ENCODE measurements at regions not wholly inside any gene's neighbourhood (a gene's known extent, or its start where the extent isn't known, plus 50 kb on each side); places are given as distances from the start of the nearest gene placed in this dataset.

DNA sequence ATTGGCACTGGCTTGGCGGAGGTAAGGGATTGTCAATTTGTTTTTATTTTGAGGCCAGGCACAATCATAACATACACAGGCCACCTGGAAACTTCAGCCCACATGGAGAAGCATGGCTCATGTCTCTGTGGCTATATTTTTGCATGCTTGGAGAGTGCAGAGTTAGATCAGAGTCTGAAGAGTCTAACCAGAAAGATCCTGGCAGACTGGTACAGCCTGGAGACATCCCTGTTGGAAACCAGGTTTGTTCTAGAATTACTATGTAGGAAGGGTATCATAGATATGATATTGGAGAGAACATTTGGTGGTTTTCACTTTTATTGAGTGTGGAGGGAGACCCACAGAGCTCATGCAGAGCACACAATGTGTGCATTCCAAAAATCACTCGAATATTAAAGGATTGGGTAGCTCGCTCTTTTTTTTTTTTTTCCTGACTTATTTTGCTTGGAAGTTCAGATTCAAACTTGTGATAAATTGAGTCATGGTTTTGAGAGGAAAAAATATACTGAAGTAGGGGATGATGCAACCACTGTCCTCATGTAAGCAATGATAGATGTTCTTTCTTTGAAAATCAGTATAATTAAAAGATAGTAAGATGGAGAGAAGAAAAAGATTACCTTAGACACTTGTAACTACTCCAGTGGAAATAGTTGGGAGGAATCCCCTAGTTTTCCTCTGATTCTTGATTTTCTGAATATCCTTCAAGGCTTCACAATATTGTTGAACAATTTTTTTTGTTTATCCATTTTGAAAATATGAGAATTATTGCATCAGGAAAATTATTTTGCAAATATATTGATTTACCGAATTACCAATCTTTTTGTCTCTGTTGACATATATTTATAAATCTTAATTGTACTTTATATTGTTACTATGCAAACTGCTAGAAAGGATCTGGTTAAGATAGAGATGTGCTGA is 185.7 kb upstream of the ZEB2 start:
- DNase-seq = no peak

DNA sequence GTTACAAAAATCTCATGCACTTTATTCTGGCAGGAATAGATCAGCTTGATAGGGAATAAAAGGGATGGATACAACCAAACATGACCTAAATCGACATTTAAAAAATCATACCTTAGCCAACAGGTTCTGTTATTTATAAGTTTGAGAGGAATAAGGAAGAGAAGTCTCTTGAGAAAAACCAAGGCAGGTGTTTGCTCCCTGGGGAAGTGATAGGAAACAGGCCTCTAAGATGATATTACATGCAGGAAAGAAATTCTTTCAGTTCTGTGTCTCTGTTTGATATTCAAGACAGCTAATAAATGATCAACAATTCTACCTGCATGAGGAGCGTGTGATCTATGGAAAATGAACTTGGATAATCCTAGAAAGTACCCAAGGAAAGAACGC is 184.8 kb upstream of the ZEB2 start:
- DNase-seq = no peak

DNA sequence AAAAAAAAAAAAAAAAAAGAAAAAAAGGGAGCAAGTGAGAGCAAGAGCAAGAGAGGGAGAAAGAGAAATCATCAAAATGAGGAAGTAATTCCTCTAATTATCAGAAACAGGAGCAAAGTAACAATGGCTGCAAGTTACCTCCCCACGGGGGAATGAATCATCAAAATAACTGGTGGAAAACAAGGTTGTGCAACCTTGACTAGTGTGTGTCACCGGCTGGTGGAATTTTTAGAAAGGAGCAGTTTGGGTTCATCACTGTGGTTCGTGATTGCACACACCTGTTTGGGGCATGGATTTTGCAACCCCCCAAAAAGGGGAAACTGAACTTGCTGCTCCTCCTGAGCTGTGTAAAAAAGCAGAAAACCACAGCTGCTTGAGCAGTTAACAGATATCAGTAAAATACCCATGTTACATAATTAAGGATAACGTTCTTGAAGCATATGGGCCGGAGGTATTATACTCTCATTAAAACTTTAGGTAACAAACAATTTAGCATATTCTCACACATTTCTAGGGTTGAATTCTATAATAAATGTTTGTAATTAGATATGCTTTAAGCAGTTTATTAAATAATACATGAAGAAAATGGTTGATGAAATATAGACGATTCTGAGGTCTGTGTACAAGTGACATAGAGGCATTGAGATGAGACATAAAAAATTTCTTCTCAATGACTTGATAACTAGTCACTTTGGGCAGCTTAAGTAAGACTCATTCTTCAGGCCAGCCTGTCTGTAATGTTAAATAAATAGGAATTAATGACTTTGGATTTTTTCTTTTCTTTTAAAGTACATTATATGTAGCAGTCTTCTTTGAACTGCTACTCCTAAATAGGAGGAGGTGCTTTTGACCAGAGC is 184.2 kb upstream of the ZEB2 start:
- no peak for DNase-seq

DNA sequence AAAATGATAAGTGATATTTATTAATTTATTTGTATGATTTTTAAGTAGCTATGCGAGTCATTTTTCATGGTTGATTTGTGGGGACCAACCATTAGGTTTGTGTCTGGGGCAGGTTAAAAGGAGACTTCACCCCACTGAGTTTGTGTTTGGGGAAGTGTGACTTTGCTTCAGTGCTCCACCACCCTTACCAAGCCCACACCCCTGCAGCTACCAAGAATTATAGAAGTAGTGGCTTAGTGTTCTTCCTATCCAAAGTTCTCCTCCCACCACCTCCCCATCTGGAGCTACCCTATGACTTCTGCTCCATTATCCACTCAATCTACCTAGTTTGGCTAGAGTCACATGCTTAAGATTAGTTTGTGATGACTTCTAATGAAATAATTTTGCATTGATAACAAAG is 182.1 kb upstream of the ZEB2 start:
- no peak for DNase-seq

DNA sequence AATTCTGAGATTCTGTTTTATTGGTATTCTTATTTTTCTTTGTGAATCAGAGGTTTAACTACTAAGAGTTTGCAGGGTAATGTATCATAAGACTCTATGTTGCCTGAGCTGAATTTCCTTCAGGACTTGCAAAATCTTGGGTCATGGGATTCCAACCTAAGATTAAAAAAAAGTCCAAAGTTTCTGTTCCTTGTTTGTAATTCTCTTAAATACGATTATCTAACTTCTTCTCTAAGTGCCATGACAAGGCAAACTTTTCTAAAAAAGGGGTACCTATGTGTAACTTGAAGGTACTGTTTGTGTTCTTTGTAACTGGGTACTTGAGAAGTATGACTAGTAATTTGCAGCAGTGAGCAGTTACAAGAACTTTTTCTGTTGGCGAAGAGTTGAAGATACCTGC is 181.3 kb upstream of the ZEB2 start:
- no peak for DNase-seq

DNA sequence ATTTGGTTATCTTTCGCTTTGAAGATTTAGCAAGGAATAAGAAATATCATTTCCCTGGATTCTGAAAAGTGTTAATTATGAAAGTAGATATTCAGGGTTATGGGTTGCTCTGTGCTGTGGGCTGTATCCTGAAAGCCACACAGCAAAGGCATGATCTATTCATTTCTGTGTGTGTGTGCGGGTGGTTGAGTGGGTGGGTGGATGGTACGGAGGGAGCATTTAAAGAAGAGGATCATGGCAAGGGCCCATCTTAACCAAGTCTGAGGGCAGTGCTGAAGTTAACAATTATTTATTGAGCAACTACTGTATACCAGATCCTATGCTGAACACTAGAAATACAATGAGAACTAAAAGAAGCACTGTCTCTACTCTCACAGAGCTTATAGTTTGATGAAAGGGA is 178.2 kb upstream of the ZEB2 start:
- DNase-seq = no peak

DNA sequence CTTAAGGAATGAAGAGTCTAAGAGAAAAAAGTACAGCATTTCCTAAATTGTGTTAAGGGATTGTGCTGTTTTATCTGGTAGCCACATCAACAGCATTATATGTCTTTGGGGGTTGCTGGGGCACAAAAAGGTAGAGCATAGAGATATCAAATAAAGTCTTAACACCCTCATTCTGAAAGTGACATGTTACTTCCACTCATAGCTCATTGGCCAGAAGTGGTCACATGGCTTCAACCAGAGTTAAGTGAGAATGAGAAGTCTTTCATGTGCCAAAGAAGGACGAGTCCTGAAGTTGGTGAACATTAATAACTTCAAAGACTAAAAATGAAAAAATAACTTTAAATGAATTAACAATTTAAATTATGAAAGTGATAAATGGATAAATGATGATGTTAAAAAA is 175.7 kb upstream of the ZEB2 start:
- no peak for DNase-seq

DNA sequence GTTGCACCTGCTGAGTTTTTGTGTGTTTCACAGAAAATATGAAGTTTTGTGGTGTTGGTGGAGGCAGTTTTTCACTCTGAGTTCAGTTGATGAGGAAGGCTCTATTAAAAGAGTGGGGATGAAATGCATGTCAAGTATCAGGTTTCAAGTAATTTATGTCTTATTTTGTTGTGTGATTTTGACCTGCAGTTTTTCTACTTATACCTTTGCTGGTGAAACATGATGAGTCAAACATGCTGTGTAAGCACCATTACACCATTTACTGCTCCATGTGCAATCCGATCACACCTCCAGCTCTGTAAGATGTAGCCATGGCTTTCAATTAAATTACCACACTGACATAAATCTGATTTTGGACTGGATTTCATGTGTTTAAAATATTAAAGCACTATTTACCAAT is 174.5 kb upstream of the ZEB2 start:
- DNase-seq = no peak

DNA sequence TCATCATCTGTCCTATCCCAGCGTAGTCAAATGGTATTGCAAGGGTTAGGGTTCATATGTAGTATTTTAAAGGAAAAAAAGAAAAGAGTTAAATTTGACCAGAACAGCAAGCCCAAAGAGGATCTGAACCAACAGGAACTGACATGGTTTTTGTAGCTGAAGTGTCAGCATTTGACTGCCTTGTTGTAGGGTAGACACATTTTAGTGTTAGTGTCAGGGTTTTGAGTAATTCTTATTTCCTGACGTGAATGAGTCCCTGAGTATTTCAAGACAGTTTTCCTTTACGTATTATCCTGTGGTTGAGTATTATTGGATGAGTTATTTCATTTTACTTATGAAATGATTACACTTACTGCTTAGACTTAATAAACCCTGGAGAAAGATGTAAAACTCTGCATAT is 173.3 kb upstream of the ZEB2 start:
- DNase-seq = no peak

DNA sequence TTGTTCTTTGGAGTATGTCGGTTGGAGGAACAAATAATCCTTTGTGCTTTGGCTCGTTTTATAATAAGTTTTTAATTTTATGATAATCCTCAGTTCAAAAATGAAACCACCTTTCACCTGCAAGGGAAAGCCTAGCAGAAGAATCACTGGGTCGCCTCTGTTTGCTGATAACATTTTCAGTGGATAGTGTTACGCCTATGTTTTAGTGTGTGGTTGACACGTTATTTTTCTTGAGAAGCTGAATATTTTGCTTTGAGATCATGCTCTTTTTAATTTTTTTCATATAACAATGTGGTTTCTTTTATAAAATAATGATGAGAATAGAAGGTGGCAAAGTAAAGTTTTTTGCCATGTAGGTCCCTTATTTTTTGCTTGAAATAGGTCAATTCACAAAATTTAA is 172.7 kb upstream of the ZEB2 start:
- no peak for DNase-seq

DNA sequence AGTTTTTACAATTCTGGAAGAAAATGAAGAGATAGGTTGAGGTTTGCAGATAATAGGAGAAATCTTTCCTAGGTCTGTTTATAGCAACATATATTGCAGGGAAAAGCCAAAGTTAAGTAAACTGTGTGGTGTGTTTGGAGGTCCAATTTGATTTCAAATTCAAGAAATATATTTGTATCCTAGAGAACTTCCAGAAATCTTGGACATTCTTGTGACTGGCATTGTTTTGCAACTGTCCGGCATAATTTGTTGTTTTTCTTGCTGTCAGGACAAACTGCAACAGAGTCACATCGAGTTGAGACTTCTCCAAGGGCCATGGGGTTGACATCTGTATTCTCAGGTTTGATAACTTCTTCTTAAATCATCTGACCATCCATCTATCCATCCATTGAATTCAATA is 170.9 kb upstream of the ZEB2 start:
- DNase-seq = no peak

DNA sequence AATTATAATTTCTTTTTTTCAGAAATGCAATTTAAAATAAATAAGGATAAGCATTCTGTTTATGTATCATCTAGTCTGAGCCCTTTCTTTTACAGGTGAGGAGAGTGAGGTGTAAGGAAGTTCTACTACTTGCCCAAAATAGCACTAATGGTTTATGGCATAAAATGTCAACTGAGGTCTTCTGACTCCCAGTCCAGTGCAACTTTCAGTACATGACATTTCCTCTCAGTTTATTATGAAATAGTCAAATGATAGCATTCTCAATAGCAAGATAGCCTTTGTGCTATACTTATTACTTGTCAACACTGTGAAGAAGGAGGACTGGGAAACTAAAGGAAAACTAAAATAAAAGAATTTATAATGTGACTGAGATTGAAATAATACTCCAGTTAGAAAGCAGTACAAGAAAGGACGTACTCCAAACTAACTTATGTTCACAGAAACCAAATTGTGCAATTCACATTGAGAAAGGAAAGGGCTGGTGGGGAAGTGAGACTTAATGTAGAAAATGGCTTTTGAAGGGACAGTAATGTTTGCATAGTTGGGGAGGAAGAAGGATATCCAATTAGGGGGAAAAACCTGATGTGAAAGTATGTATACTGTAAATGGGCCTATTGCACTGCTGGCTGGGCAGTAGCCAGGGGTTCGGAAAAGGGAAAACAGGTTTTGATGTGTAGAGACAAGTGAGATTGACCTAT is 166.7 kb upstream of the ZEB2 start:
- no peak for DNase-seq

DNA sequence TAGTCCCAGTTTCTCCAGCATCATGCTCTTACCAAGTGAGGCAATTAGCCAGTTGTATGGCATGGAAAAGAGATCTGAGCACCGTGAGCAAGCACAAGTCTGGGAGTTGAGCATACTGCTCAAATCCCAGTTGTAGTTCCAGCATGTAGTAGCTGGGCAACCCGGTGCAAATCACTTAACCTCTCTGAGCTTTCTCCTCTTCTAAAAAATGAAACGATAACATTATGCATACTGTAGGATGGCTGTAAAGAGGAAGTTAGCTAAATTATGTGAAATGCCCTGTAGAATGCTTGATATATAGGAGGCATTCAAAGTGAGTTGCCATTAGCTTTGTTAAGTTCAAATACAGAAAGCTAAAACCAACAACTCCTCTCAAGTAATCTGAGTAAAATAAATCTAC is 164.0 kb upstream of the ZEB2 start:
- DNase-seq = no peak

DNA sequence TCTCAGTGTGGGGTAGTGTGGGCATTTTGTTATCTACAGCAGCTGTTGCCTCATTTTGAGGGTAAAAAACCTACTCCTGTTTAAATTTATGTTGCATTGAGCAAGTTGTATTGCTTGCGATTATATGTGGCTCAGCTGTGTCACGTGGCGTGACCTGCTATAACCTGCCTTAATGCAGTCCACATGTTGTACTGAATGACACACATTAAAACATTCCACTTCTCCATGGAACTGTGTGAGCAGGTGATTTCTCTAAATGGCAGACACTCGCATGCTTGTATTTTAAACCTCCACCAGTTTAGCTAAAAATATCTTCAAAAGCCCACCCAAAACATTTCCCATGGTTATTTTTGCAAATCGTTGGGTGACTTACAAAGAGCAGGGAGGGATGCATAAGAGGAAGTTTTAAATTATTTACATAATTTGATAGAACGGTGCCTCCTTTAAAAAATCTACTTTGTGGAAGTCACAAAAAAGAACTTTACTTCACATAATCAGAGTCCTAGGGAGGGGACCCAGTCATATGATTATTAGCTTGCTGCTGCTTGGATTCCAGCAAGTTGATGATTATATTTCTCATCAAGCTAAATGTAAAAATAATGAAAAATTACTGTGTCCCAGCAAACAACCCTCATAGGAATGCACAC is 163.3 kb upstream of the ZEB2 start:
- DNase-seq = no peak

DNA sequence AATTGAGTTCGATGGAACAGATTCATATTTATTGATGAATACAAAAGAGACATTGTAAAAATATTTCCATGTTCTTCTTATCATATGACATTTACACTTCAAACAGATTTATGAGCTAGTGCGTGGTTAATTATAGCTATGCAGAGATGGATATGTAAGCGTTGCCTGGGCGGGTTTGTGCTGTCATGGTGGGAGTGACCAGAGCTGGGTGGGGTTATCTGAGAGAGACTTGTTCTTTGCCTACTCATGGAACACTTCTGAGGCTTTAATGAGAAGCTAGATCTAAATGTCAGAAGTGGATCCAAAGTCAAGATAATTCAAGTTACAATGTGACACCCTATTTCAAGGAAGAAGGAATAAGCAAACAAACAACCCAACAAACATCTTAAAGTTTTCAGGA is 162.3 kb upstream of the ZEB2 start:
- DNase-seq = no peak

DNA sequence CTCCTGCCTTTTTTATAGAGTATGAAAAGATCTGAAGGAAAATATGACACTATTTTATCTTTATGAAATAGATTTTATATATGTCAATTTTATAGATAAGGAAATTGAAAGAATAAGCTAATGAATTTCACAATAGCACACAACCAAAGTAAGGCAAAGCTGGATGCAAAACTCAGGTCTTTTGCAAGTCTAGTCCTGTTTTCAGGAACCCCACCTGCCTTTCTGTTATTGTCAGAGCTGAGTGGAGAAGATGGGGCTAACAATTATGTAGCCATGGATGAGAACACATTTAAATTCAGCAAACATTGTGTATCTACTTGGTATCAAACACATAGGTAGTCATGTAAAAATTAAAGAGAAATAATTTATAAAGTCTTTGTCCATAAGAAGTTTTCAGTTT is 161.5 kb upstream of the ZEB2 start:
- DNase-seq = no peak

DNA sequence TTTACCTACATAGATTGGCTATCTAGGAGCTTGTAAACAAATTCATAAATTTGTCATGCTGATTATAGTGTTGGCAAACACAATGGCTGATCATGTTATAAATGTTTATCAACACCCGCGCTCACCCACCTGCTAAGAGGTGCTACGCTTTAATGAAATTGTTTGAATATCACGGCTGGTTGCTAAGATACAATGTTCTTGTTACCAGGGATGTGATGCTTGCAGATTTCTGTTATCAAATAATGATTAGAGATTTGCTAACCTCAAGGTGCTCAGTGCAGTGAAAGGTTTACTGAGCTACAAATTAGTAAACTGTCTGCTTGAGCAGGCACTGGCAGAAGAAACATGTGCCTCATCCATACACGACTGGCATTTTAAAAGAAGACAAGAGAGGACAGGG is 160.0 kb upstream of the ZEB2 start:
- no peak for DNase-seq

DNA sequence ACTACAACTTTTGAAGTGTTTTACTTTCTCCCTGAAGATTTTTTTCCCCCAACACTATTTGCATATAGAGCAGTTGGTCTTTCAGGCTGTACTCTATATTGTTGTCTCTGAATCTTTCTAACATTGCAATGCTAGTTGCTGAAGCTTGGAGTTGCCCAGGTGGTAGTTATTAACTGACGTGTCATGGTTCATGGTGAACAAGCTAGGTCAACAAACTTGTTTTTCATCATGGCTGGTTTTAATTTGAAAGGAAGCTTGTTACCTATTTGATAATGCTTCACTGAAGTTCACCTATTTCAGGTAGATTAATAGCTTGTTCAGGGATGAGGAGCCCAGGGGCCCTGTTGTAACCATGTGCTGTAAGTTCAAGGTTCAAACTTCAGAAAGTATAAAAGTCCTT is 158.8 kb upstream of the ZEB2 start:
- no peak for DNase-seq

DNA sequence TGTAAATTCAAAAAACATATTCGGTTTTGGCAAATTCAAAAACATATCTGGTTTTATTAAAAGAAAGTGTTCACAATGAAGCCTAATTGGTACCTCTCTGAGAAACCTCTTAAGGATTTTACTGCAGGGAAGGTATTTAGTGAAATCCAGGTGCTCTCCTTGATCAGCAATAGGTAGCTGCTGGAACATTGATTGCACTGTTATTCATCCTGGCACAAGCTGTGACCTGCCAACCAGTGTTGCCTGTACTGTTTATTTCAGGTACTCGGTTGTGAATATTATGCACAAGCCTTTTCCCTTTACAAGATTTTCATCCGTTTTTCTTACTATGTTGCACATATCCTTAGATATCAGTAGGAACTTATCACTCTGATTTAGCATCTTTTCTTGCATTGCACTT is 155.8 kb upstream of the ZEB2 start:
- DNase-seq = no peak

DNA sequence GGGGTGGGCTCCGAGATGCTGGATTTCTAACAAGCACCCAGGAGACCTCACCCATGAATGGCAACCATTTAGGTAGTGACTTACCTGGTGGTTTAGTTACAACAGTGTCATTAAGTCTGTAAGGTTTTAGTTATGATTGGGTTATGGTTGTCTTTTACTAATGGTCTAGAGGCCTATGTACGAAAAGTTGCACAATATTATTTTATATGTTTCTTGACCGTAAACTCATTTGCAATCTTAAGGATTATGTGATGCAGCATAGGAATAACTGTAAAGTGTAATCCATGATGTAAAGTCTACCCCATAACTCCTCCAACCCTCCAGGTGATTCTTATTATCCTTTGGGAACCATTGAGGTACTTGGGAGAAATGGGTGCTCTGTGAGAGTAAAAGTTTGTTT is 155.4 kb upstream of the ZEB2 start:
- no peak for DNase-seq

DNA sequence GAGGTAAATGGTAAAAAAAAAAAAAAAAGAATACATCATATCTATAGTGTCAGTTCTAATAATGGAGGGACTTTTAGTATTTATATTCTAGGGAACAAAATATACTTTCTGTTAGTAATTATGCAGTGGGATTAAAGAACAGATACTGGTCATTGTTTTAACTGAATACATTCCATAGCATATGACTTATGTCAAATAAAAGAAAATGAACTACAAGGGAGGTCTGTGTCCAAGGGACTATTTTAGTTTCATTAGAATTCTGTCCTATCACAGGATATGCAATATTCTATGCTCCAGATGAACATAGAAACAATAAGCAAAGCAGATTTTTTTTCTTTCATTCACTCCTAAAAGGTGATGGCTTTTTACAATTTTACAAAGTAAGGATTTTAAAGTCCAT is 154.2 kb upstream of the ZEB2 start:
- no peak for DNase-seq

DNA sequence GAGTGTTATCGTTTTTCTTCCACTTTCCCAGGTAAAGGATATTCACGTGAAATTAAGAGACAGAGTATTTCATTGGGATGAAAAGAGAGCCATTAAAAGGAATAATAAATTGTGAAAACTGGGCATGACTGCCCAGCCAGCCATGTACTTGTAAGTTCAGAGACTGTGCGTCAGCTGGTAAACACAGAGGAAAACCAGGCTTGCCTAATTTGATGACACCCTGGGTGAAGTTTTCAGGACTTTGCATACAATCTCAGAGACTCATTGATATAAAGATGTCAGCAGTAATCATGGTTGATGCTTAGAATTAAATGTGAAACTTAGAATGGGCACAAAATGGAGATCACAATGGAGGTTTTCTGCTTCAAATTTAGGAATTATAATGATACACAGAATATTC is 153.5 kb upstream of the ZEB2 start:
- no peak for DNase-seq

Measured in stimulated activated naive CD4-positive, alpha-beta T cell (primary cell).